Fibroblast of skin of left biceps (primary cell): ENCODE measurements at regions not wholly inside any gene's neighbourhood (a gene's known extent, or its start where the extent isn't known, plus 50 kb on each side); places are given as distances from the start of the nearest gene placed in this dataset.

ENCODE experiments used
- DNase-seq, 2 experiments: peaks; one replicate each; pipeline ENCODE4 v3.0.0-alpha.2; 2013; ENCODE audit warnings: low read depth in 2 of 2

GRCh38 chr13:110826861-110827672 lies 87.8 kb downstream of the ANKRD10 start:
- DNase-seq: no peak
